ENCODE measurements at regions not wholly inside any gene's neighbourhood (a gene's known extent, or its start where the extent isn't known, plus 50 kb on each side); places are given as distances from the start of the nearest gene placed in this dataset.

GRCh38 chr13:73913079-73913740 is 221.0 kb downstream of the KLF12 start:
- no peak for TF ChIP-seq CTCF (IDR thresholded peaks at IDR 0.05)
- TF ChIP-seq POLR2A (IDR thresholded peaks at IDR 0.05), result no peak

All from body of pancreas (tissue), 4 donors.